LNCaP clone FGC (cell line): ENCODE measurements at regions not wholly inside any gene's neighbourhood (a gene's known extent, or its start where the extent isn't known, plus 50 kb on each side); places are given as distances from the start of the nearest gene placed in this dataset.

Source experiments
- DNase-seq: peaks from one replicate; pipeline ENCODE4 v3.0.0-alpha.2; 2011; ENCODE audit warnings: low read depth
- H3K4me3 ChIP-seq: 2 replicates; pipeline ENCODE4 v1.5.1; 2011; ENCODE audit warnings: mild to moderate bottlenecking, low read depth, low read length, control low read depth
- CTCF ChIP-seq: IDR thresholded peaks from 2 replicates; pipeline ENCODE4 v1.5.1; 2012; ENCODE audit warnings: mild to moderate bottlenecking; ENCODE audit not compliant: control insufficient read depth, insufficient read depth; ENCODE audit errors: extremely low read depth

GRCh38 chr11:37968148-37968547 lies 1370.1 kb upstream of the RAG2 start:
- no peak overlapping the region for H3K4me3 ChIP-seq
- no peak for TF ChIP-seq CTCF
- no peak for DNase-seq

GRCh38 chr11:37967635-37968034 lies 1369.6 kb upstream of the RAG2 start:
- TF ChIP-seq CTCF, result no peak
- no peak for DNase-seq
- no peak overlapping the region for H3K4me3 ChIP-seq

- no peak for TF ChIP-seq CTCF
- no peak overlapping the region for H3K4me3 ChIP-seq
Observed at GRCh38 chr11:37963440-37963839, 1365.4 kb upstream of the RAG2 start.

GRCh38 chr11:37957717-37958116 lies 1359.7 kb upstream of the RAG2 start:
- DNase-seq, result no peak
- H3K4me3 ChIP-seq, result no peak overlapping the region
- no peak for TF ChIP-seq CTCF

More at GRCh38 chr11:37963440-37963839, 1365.4 kb upstream of the RAG2 start:
- no peak for DNase-seq

GRCh38 chr11:37951996-37952395 lies 1354.0 kb upstream of the RAG2 start:
- TF ChIP-seq CTCF, result no peak
- no peak for DNase-seq
- no peak overlapping the region for H3K4me3 ChIP-seq

GRCh38 chr11:37948258-37948657 lies 1350.2 kb upstream of the RAG2 start:
- H3K4me3 ChIP-seq, result no peak overlapping the region
- no peak for DNase-seq
- TF ChIP-seq CTCF, result no peak

GRCh38 chr11:37947821-37948220 lies 1349.8 kb upstream of the RAG2 start:
- no peak for DNase-seq
- TF ChIP-seq CTCF, result no peak
- no peak overlapping the region for H3K4me3 ChIP-seq
